ENCODE measurements at regions not wholly inside any gene's neighbourhood (a gene's known extent, or its start where the extent isn't known, plus 50 kb on each side); places are given as distances from the start of the nearest gene placed in this dataset.

- no peak overlapping the region for H4K91ac ChIP-seq (replicated peaks; ENCODE audit: insufficient read length, low read length)
- no peaks in the 10 kb centered on the region for H3K79me1 ChIP-seq (ENCODE audit: low read depth, low read length)
- H4K5ac ChIP-seq (ENCODE audit: insufficient read length, low read depth, low read length) = no peak overlapping the region
- DNase-seq (ENCODE audit: low read depth in 1 of 2, low spot score in 2 of 2) (no peak), FAIRE-seq (no peak)
- H4K8ac ChIP-seq (ENCODE audit: extremely low read depth, insufficient read depth, low read length) = no peak overlapping the region
- H2AFZ ChIP-seq (ENCODE audit: low read length) = no peak overlapping the region
- H3K9me3 ChIP-seq (ENCODE audit: insufficient read depth in 2 of 2, low read depth in 1 of 2, low read length in 1 of 2) = 0 out of 4 replicates have a peak, but pooled peaks cover 0 to 3% of the 10 kb centered on the region in 2 experiments
- H2BK120ac ChIP-seq (replicated peaks; ENCODE audit: low read depth, low read length) = no peak overlapping the region
- H4K20me1 ChIP-seq (replicated peaks in 1 of 2; ENCODE audit: control insufficient read depth in 1 of 2, insufficient read depth in 2 of 2, low read length in 2 of 2) = no peaks in the 10 kb centered on the region
- CTCF ChIA-PET (ENCODE audit: partially characterized antibody) = interaction anchor here (1.0 kb wide), 1 partner anchor 22 kb away, joined by 3 read pairs; no protein-coding TSS in a partner anchor
- H3K27me3 ChIP-seq (replicated peaks in 1 of 4; ENCODE audit: control insufficient read depth in 3 of 4, extremely low read depth in 1 of 4, insufficient read depth in 3 of 4, low read length in 3 of 4) = no peaks in the 10 kb centered on the region; a peak in 1 of 7 replicates
- no peak overlapping the region for H3K14ac ChIP-seq (ENCODE audit: insufficient read length)
- H3K36me3 ChIP-seq (ENCODE audit: control insufficient read depth in 2 of 4, insufficient read depth in 4 of 4, low read length in 3 of 4) = no peaks in the 10 kb centered on the region
- H3K23ac ChIP-seq (ENCODE audit: insufficient read length) = no peak overlapping the region
- no peaks in the 10 kb centered on the region for H3K79me2 ChIP-seq (ENCODE audit: control insufficient read depth in 1 of 2, insufficient read depth in 2 of 2, low read length in 2 of 2)
- TF ChIP-seq EP300 (IDR thresholded peaks at IDR 0.05; ENCODE audit: borderline replicate concordance in 1 of 2, low read depth in 2 of 2, low read length in 2 of 2) (no peak), ASH2L (IDR thresholded peaks at IDR 0.05; ENCODE audit: low read length) (no peak), KDM1A (IDR thresholded peaks at IDR 0.05; ENCODE audit: borderline replicate concordance, low read length) (no peak), SRF (IDR thresholded peaks at IDR 0.05; ENCODE audit: low read depth, low read length) (no peak), BACH1 (IDR thresholded peaks at IDR 0.05; ENCODE audit: low read length) (no peak), BRCA1 (IDR thresholded peaks at IDR 0.05; ENCODE audit: low read depth, low read length) (no peak), FOSL1 (IDR thresholded peaks at IDR 0.05; ENCODE audit: insufficient read depth, low read depth, low read length) (no peak), GABPA (IDR thresholded peaks at IDR 0.05; ENCODE audit: borderline replicate concordance, insufficient read depth, low read length) (no peak), JUN (IDR thresholded peaks at IDR 0.05; ENCODE audit: low read depth, low read length) (no peak), CTCF (IDR thresholded peaks at IDR 0.05; ENCODE audit: control extremely low read depth in 1 of 3, insufficient read depth in 1 of 3, low read depth in 1 of 3, low read length in 3 of 3) (no peak), RXRA (IDR thresholded peaks at IDR 0.05; ENCODE audit: insufficient read depth, low read depth, low read length) (no peak), ZNF274 (IDR thresholded peaks at IDR 0.05; ENCODE audit: borderline replicate concordance, extremely low read depth, low read length) (no peak), BCL11A (IDR thresholded peaks at IDR 0.05; ENCODE audit: low read depth in 2 of 2, low read length in 2 of 2) (no peak)
- POLR2A ChIA-PET (ENCODE audit: partially characterized antibody) = no interaction called here
- H2BK5ac ChIP-seq (ENCODE audit: low read depth, low read length) = no peak overlapping the region
- no peak overlapping the region for H3K4ac ChIP-seq (replicated peaks; ENCODE audit: insufficient read length, low read depth, low read length)
- no peak overlapping the region for H3K18ac ChIP-seq (ENCODE audit: extremely low read depth, low read length)
- H3K4me3 ChIP-seq (ENCODE audit: extremely low read depth in 1 of 4, insufficient read depth in 2 of 4, low read depth in 3 of 4, low read length in 4 of 4) = no peak overlapping the region
- H2BK15ac ChIP-seq (ENCODE audit: low read length) = no peak overlapping the region
- H3K9ac ChIP-seq (replicated peaks in 1 of 4; ENCODE audit: extremely low read depth in 1 of 4, low read depth in 3 of 4, low read length in 3 of 4) = no peak overlapping the region
- H3K4me2 ChIP-seq (ENCODE audit: insufficient read depth in 1 of 2, low read depth in 2 of 2, low read length in 2 of 2) = no peak overlapping the region
- no peak overlapping the region for H2BK12ac ChIP-seq (ENCODE audit: low read depth, low read length)
- 96% methylated on average over 2 of the region's 2 CpGs; no CpG with 5 or more reads in 1 of the 2 experiments for WGBS, 2 experiments (ENCODE audit: extremely low coverage in 1 of 2, insufficient coverage in 1 of 2, insufficient read length in 1 of 2, insufficient replicate concordance in 2 of 2, low coverage in 1 of 2, low lambda C conversion rate in 2 of 2, missing lambda C conversion rate in 1 of 2)
- no peak overlapping the region for H2BK20ac ChIP-seq (ENCODE audit: low read length)
- H3K23me2 ChIP-seq (ENCODE audit: low read depth, low read length) = no peaks in the 10 kb centered on the region
- no peak overlapping the region for H3K56ac ChIP-seq (replicated peaks; ENCODE audit: insufficient read length, low read depth, low read length)
- no peak overlapping the region for H2AK5ac ChIP-seq (ENCODE audit: low read depth, low read length)
- H3K27ac ChIP-seq (ENCODE audit: low read depth, low read length) = no peak overlapping the region
- no peaks in the 10 kb centered on the region for H3K4me1 ChIP-seq (replicated peaks in 1 of 4; ENCODE audit: control insufficient read depth in 3 of 4, insufficient read depth in 4 of 4, low read length in 3 of 4)
These were observed 75.7 kb upstream of the NFIB start for GRCh38 chr9:14389657-14390056.
